GM12872 (cell line): ENCODE measurements at regions not wholly inside any gene's neighbourhood (a gene's known extent, or its start where the extent isn't known, plus 50 kb on each side); places are given as distances from the start of the nearest gene placed in this dataset.

Source experiments
- TF ChIP-seq, protein P1 (sequence below): IDR thresholded peaks from 3 replicates; pipeline ENCODE4 v1.5.1; 2011; ENCODE audit warnings: low read depth, mild to moderate bottlenecking, low read length, moderate library complexity; ENCODE audit not compliant: insufficient read depth

DNA sequence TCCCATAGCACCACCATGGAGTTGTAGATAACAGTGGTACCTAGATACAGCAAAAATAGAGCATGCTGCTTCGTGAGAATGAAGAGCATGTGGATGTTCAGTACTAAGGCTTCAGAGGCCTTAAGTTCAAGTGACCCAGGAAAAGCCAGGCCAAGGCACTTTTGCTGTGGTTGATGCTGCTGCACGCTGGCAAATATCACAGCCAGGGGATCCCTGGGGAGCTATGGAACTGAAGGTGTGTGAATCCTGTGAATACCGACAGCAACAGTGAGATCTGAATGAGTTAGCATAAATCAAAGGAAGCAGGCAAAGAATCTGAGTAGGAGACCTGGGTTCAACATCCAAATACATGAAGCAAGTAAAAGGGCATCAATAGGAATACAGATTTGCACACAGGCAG lies 158.6 kb upstream of the THUMPD2 start:
- TF ChIP-seq, protein P1, sequence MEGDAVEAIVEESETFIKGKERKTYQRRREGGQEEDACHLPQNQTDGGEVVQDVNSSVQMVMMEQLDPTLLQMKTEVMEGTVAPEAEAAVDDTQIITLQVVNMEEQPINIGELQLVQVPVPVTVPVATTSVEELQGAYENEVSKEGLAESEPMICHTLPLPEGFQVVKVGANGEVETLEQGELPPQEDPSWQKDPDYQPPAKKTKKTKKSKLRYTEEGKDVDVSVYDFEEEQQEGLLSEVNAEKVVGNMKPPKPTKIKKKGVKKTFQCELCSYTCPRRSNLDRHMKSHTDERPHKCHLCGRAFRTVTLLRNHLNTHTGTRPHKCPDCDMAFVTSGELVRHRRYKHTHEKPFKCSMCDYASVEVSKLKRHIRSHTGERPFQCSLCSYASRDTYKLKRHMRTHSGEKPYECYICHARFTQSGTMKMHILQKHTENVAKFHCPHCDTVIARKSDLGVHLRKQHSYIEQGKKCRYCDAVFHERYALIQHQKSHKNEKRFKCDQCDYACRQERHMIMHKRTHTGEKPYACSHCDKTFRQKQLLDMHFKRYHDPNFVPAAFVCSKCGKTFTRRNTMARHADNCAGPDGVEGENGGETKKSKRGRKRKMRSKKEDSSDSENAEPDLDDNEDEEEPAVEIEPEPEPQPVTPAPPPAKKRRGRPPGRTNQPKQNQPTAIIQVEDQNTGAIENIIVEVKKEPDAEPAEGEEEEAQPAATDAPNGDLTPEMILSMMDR, result no peak

DNA sequence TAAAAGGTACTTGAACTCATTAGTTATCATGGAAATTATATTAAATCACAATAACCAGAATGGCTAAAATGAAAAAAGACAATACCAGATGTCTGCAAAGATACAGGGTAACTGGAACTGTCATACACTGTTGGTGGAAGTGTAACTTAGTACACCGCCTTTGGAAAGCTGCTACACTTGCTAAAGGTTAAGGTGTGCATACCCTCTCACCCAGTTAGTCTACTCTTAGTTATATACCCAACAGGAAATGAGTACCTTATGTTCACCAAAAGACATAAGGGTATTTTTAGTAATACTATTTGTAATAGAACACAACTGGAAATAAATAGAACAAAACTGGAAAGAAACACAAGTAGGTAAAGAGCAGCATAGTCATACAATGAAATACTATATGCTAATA lies 155.8 kb upstream of the THUMPD2 start:
- TF ChIP-seq, protein P1, result no peak

DNA sequence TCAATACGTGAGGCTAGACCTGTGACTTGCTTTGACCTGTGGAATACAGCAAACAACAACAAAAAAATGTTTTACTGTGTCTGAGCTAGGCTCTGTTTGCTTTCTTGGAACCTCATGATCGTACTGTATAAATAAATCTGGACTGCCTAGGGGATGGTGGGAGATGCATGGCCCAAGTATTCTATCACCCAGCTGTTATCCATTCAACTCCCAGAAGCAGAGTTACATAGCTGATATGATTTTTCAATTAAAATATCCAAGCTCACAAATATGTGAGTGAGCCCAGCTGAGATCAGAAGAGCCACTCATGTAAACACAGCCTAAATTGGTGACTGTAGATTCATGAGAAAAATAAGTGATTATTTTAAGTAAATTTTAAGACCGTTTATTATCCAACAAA lies 154.1 kb upstream of the THUMPD2 start:
- TF ChIP-seq, protein P1, result no peak

DNA sequence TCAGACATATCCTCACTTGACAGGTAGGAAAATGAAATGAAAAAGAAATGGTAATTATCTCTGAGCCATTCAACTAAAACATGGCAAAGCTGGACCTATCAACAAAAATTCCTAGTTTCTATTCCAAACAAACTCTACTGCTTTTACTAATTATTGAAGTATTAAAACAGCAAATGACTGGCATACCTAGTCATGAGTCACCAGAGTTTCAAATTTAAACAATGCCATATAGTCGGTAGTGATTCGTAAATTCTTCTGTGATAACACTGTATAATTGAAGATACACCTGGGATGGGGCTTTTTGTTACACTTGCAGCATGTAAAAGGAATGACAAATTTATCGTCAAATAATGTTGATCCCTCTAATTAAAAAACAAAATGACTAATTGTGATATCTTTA lies 153.1 kb upstream of the THUMPD2 start:
- TF ChIP-seq, protein P1, result no peak

DNA sequence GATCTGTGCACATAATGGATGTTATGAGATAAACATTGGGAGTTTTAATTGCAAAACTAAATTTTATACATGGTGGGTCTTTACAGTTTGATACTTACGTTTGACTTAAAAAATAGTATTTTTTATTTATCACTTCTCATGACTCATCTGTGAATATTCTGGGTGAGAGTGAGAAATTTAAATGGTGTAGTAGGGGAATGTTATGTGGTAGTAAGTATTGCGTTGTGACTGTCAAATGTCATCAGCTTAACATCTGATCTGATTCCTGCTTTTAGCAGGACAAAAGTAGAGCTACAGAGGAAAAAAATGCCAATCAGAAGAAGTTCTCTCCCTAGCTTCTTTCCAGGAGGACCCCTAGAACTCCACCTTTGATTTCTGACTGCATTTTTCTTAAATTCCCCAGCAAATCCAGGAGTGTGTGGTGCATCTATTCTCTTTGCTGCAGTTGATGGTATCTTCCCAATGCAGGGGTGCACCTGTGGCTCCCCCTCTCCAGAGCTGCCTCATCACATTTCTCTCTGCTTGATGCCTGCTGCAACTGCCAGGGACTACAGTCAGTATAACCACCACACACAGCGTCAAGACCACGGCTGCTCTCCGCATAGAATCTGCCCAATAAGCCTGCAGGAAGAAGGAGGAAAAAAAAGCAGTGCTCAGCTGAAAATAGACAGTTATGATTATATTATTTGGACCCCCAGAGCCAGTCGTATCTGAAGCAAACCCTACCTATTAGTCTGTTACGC lies 151.3 kb upstream of the THUMPD2 start:
- TF ChIP-seq, protein P1, result no peak

DNA sequence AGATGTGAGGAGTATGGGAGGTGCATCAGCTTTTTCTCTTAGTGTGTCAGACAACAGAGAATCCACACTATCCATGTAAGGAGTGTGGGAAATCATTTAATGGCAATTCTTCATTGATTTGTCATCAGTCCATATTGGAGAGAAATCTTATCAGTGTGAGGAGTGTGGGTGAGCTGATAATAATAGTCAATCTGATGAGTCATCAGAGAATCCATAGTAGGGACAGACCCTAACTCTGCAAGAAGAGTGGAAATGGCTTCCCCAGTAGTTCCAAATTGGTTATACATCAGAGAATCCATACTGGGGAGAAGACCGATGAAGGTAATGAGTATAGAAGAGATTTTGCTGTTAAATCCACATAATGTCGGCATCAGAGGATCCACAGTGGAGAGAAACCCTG lies 150.5 kb upstream of the THUMPD2 start:
- TF ChIP-seq, protein P1, result no peak

DNA sequence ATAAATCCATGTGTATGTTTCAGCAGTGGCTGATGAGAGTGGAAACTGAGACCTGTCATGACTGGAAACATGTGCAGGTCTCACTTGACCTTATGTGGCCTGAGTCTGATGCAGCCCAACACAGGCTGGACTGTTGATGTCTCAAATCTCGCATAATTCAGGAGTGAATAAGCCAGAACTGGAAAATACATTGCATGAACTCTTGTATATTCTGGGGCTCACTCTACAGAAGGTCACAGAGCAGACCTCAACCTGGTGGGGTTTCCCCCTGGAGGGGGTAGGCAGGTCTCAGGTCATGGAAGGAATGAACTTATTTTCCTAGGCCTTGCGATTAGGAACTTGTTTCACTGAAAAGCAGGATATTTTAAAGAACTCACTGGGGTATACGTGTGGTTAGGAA lies 146.3 kb upstream of the THUMPD2 start:
- TF ChIP-seq, protein P1, result no peak
